LHCN-M2 (cell line): ENCODE measurements at regions not wholly inside any gene's neighbourhood (a gene's known extent, or its start where the extent isn't known, plus 50 kb on each side); places are given as distances from the start of the nearest gene placed in this dataset.
"Not testable (repeated sequence)": the region's sequence is repeated elsewhere in the genome, so short reads cannot be mapped to it uniquely, and the experiment has no call there.

Experiments
- DNase-seq: peaks from one replicate; pipeline ENCODE4 v3.0.0-alpha.2; 2012; ENCODE audit warnings: low read depth

DNA sequence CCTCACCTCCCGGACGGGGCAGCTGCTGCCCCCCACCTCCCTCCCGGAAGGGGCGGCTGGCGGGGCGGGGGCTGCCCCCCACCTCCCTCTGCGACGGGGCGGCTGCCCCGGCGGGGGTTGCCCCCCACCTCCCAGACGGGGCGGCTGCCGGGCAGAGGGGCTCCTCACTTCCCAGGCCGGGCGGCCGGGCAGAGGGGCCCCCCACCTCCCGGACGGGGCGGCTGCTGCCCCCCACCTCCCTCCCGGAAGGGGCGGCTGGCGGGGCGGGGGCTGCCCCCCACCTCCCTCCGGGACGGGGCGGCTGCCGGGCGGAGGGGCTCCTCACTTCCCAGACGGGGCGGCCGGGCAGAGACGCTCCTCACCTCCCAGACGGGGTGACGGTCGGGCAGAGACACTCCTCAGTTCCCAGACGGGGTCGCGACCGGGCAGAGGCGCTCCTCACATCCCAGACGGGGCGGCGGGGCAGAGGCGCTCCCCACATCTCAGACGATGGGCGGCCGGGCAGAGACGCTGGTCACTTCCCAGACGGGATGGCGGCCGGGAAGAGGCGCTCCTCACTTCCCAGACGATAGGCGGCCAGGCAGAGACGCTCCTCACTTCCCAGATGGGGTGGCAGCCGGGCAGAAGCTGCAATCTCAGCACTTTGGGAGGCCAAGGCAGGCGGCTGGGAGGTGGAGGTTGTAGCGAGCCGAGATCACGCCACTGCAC lies 1218.8 kb downstream of the GATA3 start:
- DNase-seq, result not testable (repeated sequence)

DNA sequence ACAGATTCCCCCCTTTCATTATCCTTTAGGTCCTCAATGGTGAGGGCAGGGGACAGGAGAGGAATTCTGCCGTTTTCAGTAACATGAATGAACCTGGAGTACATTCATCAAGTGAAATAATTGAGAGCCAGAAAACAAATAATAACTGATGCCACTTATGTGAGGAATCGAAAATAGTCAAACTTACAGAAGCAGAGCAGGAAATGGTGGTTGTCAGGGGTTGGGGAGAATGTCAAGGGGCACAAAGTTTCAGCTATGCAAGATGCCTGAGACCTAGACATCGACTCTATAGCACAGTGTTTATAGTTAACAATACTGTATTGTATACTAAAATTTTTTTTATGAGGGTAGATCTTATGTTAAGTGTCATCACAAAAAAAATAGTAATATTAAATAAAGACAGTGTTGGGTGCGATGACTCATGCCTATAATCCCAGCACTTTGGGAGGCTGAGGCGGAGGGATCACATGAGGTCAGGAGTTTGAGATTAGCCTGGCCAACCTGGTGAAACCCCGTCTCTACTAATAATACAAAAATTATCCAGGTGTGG lies 1219.8 kb downstream of the GATA3 start:
- DNase-seq, result no peak

DNA sequence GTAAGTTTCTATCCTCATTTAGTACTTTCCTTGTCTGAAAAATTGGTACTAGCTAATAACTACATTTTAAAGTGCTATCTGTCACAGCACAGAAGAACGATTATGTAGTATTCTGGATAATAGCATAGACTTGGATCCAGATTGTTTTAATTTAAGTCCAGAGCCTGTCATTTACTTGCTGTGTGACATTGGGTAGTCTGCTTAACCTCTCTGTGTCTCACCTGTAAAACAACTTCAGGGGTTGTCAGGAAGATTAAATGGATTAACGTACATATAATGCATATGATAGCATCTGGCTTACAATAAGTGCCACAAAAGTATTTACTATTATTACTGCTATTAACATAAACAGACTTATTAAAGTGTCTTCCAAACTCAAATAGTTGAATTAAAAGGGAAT lies 1221.4 kb downstream of the GATA3 start:
- no peak for DNase-seq

DNA sequence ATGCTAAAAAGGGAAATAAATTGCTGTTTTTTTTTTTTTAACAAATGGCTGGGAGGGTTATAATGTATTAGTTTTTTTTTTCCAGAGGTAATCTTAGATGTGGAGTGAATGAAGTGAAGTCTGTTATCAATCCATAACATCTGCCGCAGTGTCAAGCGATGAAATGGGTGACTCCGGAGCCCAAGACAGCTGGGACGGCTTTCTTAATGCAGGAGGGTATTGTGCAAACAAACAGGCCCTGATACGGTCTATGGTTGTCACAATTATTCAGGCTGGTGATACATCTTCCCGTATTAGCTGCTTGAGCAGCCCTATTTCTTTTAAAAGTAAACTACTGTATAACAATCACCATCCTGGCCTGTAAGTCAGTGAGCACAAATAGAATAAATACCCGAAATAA lies 1231.2 kb downstream of the GATA3 start:
- DNase-seq, result no peak

DNA sequence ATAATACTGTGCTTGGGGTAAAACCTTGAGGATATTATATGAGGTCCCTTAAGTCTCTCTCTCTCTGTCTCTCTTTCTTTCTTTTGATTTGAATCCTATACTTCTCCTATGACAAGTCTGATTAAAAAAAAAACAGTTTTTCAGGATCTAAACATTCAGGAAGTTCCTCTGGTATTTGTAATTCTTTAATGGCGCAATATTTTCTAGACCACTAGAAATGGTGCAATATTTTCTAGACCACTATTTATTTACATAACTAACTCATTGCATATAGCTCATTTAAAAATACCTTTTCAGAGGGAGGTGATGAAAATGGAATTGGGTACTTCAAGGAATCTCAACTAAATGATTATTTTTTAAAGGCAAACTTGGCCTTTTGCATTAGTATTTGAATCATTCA lies 1235.3 kb downstream of the GATA3 start:
- no peak for DNase-seq

DNA sequence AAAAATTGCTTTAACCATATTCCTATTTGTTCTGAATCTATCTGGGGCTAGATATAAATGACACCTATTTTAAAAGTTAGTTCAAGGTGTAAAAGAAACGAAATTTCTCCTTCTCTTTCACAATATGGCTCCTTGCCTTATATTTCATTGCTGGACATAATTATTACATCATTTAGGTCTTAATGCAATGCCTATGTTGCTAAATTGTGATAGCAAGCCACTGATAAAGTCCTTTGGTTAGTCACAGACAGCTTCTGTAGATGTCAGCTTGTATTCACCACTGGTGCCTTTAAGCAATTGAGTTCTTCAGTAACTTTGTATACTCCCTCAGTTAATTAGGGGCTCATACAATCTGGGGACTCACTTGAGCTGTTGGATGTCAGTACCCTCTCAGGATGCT lies 1236.6 kb downstream of the GATA3 start:
- no peak for DNase-seq

DNA sequence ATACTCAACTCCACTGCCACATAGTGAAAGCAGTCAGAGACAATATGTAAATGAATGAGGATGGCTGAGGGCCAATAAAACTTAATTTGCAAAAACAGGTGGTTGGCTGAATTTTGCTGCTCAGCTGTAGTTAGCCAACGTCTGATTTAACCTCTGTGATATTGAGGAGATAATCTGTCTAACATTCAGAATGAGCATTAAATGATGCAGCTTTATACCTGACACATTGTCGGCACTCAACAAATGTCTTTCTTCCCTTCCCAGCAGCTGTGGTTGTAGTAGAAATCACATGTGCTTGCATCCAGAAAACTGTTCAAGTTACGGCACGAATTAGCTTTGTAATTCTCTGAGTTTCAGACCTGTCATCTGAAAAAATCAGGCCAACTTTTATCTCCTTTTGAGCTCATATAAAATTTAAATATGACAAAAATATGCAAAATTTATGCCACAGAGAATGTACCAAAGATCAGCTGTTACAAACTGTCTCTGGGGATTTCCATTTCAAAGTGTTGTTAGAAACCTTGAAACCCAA lies 1239.7 kb downstream of the GATA3 start:
- no peak for DNase-seq

DNA sequence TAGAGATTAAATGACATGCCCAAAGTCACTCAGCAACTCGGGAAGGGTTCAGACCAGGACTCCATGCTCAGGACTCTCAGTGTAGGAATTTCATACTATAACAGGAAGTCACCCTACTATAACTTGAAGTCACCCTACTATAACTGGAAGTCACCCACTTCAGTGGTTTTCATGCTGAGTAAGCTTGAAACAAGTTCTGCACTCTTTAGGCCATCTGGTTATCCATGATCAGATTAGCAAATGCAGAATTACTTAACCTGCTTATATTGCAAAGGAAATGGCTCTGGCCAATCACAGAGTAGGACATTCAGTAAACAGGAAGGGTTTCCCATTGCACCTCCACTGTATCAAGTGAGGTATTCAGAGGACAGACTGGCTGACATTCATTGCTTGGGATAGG lies 1240.4 kb downstream of the GATA3 start:
- no peak for DNase-seq

DNA sequence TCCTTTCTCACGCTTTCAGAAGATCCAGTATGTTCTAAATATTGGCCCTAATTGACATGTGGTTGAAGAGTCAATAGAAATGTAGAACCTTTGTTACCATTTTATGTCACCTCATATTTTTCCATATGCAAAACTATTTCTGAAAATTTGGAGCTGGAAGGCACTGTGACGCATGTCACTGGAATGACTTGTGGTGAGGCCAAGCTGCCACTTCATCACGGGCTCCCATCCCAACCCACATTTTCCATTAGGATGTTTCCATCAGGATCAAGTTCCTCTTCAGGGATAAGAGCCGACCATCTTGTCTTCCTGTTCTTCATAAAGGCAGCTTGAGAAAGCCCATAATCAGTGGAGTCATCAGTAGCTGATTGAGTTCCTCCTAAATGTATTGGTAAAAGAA lies 1241.7 kb downstream of the GATA3 start:
- DNase-seq, result peak; percentile 26

DNA sequence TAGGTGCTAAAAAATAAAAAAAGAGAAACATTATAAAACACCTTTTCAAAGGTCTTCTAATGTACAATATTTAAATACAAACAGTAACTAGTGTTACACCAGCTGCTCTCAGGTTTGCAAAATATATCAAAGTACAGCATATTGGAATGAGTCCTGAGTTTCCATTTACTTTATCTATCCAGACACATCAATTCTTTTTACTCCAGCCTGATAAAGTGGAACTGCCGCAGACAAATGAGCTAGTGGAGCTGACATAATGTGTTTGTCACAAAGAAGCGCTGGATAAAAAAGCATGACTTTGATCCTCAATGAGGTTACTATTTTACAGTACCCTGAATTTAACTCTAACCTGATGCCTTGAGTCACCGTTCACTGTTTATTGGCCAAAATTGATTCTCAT lies 1243.1 kb downstream of the GATA3 start:
- no peak for DNase-seq

DNA sequence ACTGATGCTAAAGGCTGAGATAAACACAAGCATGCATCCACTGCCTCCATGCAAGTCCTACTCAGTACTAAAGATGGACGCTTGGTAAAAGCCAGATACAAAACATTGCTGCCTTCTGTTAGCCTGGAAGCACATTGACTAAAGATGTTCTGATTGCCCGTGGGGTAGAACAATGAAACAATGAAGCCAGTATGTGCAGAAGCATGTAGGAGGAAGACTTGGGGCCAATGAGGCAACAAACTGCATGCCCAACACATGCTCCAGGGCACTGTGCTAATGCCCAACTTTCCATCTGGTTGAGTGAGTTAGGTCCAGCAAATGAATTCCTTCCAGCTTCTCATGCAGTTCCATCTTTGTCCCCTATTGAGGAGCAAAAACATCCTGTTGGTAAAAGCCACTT lies 1245.5 kb downstream of the GATA3 start:
- DNase-seq, result no peak

DNA sequence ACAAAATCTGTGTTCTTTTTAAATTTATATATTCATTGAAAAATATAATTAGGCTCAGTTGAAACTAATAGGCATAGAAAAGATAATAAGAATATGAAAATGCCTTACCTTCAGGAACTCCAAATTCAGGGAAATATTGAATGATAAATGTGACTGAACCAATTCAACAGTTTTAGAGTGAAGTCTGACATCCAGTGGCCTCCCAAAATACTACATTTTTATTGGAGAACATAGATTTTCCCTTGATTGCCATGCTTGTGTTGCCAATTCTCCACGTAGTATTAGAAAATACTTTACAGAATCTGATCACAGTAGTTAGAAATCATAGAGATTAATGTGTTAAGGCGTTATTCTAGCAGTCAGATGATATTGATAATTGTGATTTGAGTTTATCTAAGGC lies 1246.7 kb downstream of the GATA3 start:
- DNase-seq, result peak; percentile 9

DNA sequence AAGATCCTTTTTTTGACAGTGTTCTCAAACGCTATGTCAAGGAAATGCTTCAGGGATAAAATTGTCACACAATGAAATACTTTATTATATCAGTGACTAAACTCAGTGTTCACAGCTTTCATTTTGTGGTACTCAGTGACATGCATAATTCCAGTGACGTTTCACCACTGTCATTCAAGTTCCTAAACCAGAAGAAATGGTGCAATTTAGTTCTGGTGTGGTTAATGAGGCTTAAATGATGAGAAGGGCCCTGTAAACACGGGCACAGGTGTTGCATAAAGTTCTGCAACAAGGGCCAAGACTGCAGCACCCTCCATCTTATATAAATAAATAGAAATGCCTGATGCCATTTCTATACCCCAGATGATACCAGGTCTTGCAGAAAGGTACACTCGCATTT lies 1247.1 kb downstream of the GATA3 start:
- DNase-seq, result no peak

DNA sequence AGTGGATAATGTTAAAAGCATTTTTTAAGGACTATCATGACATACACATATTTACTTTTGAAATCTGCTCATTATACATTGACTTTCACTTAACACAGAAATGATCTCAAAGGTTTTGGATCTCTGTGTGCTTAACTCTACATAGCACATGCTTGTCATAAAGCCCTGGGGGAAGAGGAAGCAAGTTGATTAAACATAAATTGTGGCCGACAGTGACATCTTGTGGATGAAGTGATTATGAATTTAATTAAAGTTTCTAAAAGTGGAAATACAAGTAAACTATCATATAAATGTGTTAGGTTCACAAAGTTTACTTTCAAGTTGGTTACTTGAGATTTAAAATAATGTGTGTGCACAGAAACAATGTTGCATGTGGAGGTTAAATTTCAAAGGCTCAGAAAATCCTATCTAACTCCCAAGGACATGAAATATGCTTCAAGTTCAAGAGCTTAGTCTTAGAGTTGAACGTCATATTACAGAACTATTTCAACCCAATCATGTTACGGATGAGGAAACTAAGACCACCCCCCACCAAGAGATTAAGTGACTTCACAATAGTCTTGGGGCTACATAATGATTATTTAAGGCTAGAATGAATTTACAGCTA lies 1247.8 kb downstream of the GATA3 start:
- peak; percentile 41 for DNase-seq

DNA sequence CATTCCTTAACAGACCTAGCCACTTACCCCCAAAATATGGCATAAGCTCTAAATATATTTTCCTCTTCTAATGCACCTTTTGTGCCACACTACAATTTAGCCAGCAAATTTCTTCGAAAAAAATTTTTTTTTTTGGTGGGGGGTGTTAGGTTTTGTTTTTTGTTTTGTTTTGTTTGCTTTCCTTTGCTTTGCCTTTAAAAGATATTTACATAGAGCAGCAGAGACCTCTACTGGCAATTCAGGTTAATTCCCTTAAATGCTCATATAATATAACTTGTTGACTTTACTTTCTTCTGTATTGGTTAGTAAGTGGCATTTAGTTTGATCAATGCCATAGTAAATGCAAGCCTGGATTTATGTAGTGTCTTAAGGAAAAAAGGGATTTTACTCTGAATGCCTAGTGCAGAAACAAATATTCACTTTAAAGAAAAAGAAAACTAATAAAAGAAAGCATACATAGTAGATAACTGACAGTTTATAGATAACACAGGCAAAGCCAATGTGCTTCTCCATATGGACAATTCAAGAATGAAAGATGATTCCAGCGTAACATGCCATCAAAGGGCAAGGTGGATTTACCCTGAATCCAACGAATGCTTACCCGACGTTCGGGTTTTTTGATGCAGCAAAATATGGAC lies 1250.6 kb downstream of the GATA3 start:
- DNase-seq, result peak; percentile 9

DNA sequence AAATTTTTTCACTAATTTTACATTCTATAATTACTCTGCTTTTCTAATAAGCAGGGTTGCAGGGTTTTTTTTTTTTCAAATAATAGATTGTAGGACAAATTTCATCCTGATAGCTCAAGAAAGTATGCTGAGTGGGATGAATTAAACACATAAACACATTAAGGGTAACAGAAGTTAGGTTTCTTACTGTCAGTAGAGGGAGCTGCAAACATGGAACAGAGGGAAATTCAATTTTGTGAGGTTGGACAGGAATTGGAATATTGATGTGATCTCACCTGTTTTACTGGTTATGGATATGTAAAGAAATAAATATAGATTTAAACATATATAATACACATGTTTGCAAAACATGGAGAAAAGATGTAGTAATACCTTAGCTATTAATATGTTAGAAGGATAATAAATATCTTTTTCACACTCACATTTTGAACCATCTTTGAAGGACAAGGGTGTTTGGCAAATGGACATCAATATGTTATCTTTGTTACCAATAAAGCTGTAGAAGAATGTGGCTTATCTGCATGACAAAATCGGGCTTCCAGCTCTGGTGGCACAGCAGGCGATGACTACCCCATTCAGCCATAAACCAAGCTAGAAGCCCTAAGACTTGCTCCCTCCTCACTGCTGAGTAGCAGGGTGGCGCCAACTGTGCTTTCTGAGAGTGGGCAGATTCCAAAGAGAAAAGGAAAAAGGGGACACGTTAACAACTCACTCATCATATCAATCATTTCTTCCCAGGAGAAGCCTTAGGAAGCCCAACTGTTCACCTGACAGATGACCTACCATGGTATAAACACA lies 1257.4 kb downstream of the GATA3 start:
- DNase-seq, result no peak

DNA sequence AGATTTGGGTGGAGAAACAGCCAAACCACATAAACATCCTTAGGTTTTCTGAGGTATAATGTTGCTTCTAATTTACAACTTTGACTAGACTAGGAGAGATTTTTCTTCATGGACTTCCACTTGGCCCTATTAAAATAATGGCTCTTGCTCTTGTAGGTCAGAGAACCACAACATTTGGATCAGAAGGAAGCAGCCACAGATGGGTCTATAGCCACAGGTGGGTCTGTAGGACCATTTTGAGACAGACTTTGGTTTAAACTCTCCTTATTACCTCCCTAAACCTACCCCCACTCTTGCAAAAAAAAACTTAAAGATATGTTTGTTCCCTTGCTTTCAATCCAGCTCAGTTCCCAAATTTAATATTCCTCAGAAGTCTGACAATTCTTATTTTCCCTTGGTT lies 1260.8 kb downstream of the GATA3 start:
- DNase-seq, result no peak

DNA sequence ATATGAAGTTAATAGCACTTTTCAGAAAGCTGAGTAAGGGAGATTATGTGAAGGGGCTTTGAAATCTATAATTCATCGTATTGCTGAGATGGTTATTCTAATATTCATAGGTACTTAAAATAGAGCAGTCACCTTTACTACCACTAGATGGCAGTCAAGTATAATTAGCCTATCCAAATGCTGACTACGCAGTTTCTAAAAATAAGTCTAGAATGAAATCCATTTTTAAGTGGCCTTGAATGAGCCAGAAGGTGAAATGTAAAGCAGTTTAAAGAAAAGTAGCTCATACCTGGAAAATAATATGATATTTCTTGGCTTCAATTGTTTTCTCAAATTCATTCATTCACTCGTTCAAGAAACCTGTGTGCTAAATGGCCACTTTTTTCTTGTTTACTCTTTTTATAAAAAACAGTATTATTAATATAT lies 1277.1 kb downstream of the GATA3 start:
- DNase-seq, result peak; percentile 43

DNA sequence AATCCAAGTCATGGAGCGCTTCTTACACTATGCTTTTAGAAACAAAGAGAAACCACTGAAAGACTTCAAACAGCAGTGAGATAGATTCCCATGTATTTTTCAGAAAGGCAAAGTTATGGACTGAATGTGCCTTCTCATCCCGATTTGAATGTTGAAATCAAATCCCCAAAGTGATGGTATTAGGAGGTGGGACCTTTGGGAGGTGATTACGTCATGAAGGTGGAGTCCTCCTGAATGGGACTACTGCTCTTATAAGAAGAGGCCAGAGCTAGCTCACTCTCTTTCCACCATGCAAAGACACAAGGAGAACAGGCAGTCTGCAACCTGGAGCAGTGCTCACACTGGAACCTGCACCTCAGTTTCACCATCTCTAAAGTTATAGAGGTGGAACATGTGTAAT lies 1279.8 kb downstream of the GATA3 start:
- DNase-seq, result no peak

DNA sequence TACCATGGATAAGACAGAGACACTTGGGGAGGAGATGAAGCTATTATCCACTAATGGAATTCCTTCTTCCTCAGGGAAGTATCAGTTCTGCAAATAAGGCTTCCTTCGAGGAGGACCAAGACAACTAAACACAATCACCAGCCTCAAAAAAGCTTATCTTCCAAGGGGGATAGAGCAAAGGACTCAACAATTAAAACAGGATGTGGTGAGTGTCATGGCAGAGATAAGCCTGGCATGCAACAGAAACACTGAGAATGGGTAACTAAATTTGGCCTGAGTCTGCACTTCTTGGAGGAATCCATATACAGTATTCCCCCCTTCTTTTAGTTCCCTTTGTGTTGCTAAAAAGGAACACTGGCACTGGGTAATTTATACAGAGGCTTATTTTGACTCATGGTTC lies 1285.2 kb downstream of the GATA3 start:
- DNase-seq, result no peak

DNA sequence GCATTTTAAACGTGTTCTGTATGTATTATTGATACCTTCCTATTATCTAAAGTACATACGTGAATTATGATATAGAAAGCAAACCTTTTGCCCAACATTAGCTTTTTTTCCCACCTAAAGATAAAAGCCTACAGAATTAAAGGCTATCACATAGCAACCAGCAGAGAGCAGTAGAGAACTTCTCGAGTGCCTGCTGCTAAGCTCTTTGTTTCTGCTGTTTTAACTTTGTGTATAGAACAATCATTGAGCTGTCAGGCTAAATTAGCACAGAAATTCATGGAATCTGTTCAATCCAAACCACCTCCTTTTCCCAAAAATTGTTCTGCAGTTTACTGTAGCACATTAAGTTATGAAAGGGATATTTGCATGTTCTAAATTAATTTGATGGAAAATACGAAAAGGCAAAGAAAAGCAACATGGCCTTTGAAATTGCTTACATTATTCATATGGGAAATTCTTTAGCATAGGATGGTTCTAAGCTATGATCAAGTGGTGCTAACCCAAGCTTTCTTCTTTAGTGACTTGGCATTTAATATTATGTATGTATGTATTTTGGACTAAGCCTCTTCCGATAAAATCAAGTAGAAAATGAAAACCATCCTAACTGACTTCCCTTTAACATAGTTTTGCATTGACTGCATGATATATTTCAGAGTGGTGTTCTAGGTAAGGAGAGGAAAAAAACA lies 1288.5 kb downstream of the GATA3 start:
- peak; percentile 31 for DNase-seq
